Parathyroid adenoma (tissue), 2 donors: ENCODE measurements at regions not wholly inside any gene's neighbourhood (a gene's known extent, or its start where the extent isn't known, plus 50 kb on each side); places are given as distances from the start of the nearest gene placed in this dataset.

Experiments used
- H2AFZ ChIP-seq: fragments of 300-600 bp; sonication (generic); one replicate; pipeline ENCODE4 v1.7.0; 2017; ENCODE audit warnings: antibody characterized with exemption, mild to moderate bottlenecking
- H3K27ac ChIP-seq: fragments of 300-600 bp; sonication (generic); one replicate; pipeline ENCODE4 v1.7.0; 2017
- H3K27me3 ChIP-seq: fragments of 300-600 bp; sonication (generic); one replicate; pipeline ENCODE4 v1.7.0; 2017; ENCODE audit warnings: low read length; ENCODE audit not compliant: control insufficient read depth, insufficient read depth
- H3K36me3 ChIP-seq: fragments of 300-600 bp; sonication (generic); one replicate; pipeline ENCODE4 v1.7.0; 2017; ENCODE audit warnings: low read length; ENCODE audit not compliant: control insufficient read depth, insufficient read depth
- H3K4me1 ChIP-seq: fragments of 300-600 bp; sonication (generic); one replicate; pipeline ENCODE4 v1.7.0; 2017; ENCODE audit warnings: control low read depth
- H3K4me2 ChIP-seq: fragments of 300-600 bp; sonication (generic); one replicate; pipeline ENCODE4 v1.7.0; 2017; ENCODE audit warnings: low read length
- H3K4me3 ChIP-seq: fragments of 300-600 bp; sonication (generic); one replicate; pipeline ENCODE4 v1.7.0; 2017; ENCODE audit warnings: low read depth, low read length
- H3K79me2 ChIP-seq: fragments of 300-600 bp; sonication (generic); one replicate; pipeline ENCODE4 v1.7.0; 2017; ENCODE audit warnings: control low read depth
- H3K9ac ChIP-seq: fragments of 300-600 bp; sonication (generic); one replicate; pipeline ENCODE4 v1.7.0; 2017; ENCODE audit warnings: mild to moderate bottlenecking
- H3K9me3 ChIP-seq: fragments of 300-600 bp; sonication (generic); one replicate; pipeline ENCODE4 v1.7.0; 2017; ENCODE audit warnings: low read length; ENCODE audit not compliant: control insufficient read depth
- CTCF ChIP-seq: fragments of 300-600 bp; sonication (generic); IDR thresholded peaks from one replicate; pipeline ENCODE4 v1.7.0; 2017; ENCODE audit warnings: antibody characterized with exemption, mild to moderate bottlenecking
- donor health status: primary hyperparathyroidism.

DNA sequence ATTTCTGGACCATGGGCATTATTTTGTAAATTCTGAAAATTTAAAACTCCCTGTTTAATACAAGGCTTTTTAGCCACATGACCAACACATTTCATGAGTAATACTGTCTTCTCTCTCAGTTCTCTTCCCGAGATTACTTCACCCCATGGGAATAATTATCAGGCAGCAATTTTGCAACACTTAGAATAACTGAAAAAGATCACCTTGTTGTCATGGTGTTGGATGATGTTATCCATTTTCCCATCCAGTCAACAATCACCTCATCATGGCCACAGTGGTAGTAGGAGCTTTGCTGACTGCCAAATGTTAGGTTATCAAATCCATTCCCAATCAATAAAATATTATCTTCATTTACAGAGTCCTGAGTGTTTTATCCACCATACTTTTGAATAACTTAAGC lies 354.9 kb upstream of the ISL1 start:
- no peaks in the 10 kb centered on the region for H3K9me3 ChIP-seq
- H3K79me2 ChIP-seq: no peaks in the 10 kb centered on the region
- no peaks in the 10 kb centered on the region for H3K4me1 ChIP-seq
- TF ChIP-seq CTCF: no peak
- H3K9ac ChIP-seq: no peak overlapping the region
- H2AFZ ChIP-seq: no peak overlapping the region
- H3K27ac ChIP-seq: no peak overlapping the region
- H3K36me3 ChIP-seq: no peaks in the 10 kb centered on the region
- H3K4me2 ChIP-seq: no peak overlapping the region
- H3K4me3 ChIP-seq: no peak overlapping the region
- H3K27me3 ChIP-seq: peaks cover 4% of the 10 kb centered on the region

DNA sequence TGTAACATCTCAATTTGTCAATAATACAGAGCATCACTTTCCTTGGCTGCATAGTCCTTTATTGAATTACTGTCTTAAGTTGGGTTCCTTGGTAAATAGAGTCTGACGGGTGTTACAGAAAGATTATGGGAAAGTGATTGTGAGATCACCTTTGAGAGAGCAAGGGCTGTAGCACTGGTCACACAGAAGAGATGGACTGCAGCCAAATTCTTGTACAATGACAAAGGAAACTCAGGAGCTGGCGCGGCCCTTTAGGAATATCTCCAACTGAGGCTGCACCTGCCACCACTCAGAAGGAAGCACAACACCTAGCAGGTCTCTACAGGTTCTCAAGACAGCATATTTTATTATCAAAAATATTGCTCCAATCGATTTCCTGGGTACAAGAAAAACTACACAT lies 350.0 kb upstream of the ISL1 start:
- Histone ChIP-seq H2AFZ (no peak overlapping the region), H3K4me2 (no peak overlapping the region), H3K27ac (no peak overlapping the region), H3K4me3 (no peak overlapping the region), H3K4me1 (no peaks in the 10 kb centered on the region), H3K9ac (no peak overlapping the region), H3K36me3 (no peaks in the 10 kb centered on the region), H3K27me3 (peaks cover 4% of the 10 kb centered on the region), H3K9me3 (no peaks in the 10 kb centered on the region), H3K79me2 (no peaks in the 10 kb centered on the region)
- TF ChIP-seq CTCF: no peak

DNA sequence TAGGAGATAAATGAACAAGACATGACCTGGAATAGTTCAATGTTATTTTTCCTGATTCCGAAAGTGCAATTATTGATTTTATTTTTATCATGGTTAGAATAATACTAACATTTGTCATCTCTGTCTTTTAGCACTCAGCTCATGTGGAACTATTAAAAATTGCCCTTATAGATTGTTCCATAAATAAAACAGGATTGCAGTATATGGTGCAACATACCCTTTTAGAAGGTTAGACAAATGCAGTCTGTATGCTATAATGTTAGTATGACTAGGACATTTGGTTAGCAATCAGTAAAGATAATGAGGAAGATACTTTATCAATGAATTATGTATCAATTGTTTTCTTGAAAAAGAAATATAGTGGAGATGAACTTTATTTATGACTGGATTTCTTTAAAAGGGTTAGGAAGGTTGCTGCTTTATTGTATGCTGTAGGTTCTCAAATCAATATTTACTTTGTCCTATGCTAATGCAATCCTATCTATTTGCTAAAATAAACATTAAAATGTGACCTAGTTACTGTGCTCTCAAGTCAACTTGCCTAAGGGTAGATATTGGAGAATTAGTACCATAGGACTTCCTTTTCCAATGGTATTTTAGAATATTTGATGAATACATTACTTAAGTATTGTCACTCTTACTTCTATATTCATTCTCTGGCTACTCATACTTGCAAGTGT lies 348.9 kb upstream of the ISL1 start:
- Histone ChIP-seq H3K36me3 (no peaks in the 10 kb centered on the region), H3K79me2 (no peaks in the 10 kb centered on the region), H3K4me1 (no peaks in the 10 kb centered on the region), H3K4me3 (no peak overlapping the region), H3K4me2 (no peak overlapping the region), H3K9me3 (no peaks in the 10 kb centered on the region), H3K27ac (no peak overlapping the region), H3K27me3 (peaks cover 4% of the 10 kb centered on the region), H3K9ac (no peak overlapping the region), H2AFZ (no peak overlapping the region)
- no peak for TF ChIP-seq CTCF

DNA sequence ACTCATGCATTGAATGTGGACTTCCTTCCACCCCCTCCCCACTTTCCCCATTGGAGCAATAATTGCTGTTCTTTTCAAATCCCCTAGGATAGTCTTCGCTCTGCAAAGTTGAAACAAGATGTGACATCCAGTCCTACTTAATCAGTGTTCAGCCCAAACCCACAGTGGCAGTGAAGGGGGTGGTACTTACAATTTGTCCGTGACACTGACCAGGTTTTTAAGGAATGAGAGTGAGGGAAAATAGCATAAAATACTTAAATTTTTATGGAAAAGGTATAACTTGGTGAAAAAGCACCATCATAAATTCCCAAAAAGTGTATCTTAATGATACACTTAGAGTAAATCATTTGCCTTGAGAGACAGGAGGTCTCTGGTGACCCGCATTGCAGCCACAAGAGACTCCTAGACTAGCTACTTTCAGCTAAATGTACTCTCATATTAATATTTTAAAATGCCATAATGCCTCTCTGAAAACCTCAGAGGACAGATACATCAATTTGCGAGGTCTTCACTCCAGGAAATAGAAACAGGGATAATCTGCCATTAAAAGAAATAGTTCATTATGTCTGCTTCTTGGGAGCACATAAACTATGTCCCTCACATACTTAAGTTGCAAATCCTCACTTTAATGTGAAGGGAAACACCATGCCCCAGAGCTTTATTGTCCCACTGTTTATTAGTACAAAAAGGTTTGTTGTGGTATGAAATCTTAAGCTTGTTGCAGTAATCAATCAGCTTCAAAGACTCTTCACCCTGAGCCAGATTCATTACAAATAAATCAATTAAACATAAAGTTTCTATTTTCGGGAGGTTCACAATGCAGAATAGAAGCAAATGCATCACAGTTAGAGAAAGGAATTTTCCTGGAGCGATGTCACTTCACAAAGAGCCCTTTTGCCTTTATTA lies 343.6 kb upstream of the ISL1 start:
- Histone ChIP-seq H3K4me1 (no peaks in the 10 kb centered on the region), H3K9me3 (no peaks in the 10 kb centered on the region), H3K79me2 (no peaks in the 10 kb centered on the region), H3K27me3 (no peaks in the 10 kb centered on the region), H3K9ac (no peak overlapping the region), H3K36me3 (no peaks in the 10 kb centered on the region), H3K27ac (no peak overlapping the region), H3K4me2 (no peak overlapping the region), H2AFZ (no peak overlapping the region), H3K4me3 (no peak overlapping the region)
- TF ChIP-seq CTCF: no peak
